ENCODE measurements at regions not wholly inside any gene's neighbourhood (a gene's known extent, or its start where the extent isn't known, plus 50 kb on each side); places are given as distances from the start of the nearest gene placed in this dataset.

DNA sequence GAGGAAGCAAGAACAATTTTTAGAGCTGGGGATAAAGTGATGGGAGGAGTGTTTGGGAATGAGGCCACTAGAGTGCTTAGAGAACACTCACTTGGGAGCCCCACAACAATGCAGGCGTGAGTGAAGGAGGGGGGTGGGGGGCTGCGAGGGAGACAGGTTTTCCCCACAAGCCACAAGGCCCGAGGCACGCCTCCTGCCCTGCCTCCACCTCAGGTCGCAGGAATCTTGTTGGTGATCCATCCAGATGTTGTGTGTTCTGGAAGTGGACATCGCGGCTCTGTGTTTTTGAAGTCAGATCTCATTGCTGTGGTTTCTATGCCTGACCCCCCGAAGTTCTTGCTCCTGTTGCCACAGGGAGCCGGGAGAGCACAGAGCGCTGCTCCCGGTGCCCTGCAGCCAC, 178.0 kb upstream of the BMPER start:
- DNase-seq (no peak), FAIRE-seq (no peak)
- Histone ChIP-seq H3K27me3 (ENCODE audit: control insufficient read depth in 3 of 3, insufficient read depth in 3 of 3, low read length in 3 of 3) (no peaks in the 10 kb centered on the region), H3K4me3 (ENCODE audit: low read depth in 1 of 3, low read length in 3 of 3) (no peak overlapping the region), H3K9me3 (ENCODE audit: control insufficient read depth in 2 of 2, insufficient read depth in 1 of 2, low read depth in 1 of 2, low read length in 1 of 2) (no peaks in the 10 kb centered on the region), H3K36me3 (ENCODE audit: control insufficient read depth in 3 of 3, insufficient read depth in 2 of 3, low read depth in 1 of 3, low read length in 3 of 3) (peaks cover 0 to 2% (median 0%) of the 10 kb centered on the region in 3 donors), H3K4me1 (ENCODE audit: control insufficient read depth in 3 of 3, insufficient read depth in 2 of 3, low read depth in 1 of 3, low read length in 2 of 3) (no peaks in the 10 kb centered on the region), H3K27ac (ENCODE audit: low read depth in 1 of 3, low read length in 2 of 3) (no peak overlapping the region)
- WGBS, 3 donors, result 85 to 95% (median 90%) methylated on average over 11 of the region's 11 CpGs

DNA sequence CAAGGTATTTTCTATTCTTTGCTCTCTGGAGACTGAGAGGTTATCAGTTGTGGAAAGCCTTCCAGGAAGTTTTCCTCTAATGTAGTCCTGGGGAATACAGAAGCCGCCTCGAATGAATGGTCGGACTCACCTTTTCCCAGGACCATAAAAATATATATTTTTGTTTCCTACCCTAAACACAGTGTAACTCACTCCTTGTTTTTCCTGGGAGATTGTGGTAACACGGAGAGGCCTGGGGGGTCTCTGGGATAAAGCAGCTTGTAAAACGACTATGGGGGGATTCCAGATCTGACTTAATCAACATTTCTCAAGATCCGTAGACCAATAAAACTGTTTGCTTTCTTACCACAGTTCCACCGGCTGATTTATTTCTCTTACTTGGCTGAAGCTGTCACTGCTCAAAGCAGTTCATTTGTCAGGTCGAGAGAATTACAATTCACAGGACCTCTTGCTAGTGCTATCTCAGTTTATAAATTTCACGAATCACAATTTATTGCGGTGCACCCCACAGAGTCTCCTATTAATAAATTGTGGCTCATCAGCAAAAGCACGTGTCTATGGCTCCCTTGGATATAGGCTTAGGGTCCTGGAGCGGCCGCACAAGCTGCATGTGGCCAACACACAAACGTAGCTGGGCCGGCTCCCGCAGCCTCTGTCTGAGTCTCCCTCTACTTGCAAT, 176.3 kb upstream of the BMPER start:
- FAIRE-seq (no peak), DNase-seq (no peak)
- 87 to 91% (median 90%) methylated on average over 16 of the region's 16 CpGs for WGBS, 3 donors
- no peaks in the 10 kb centered on the region for H3K9me3 ChIP-seq (ENCODE audit: control insufficient read depth in 2 of 2, insufficient read depth in 1 of 2, low read depth in 1 of 2, low read length in 1 of 2)
- H3K36me3 ChIP-seq (ENCODE audit: control insufficient read depth in 3 of 3, insufficient read depth in 2 of 3, low read depth in 1 of 3, low read length in 3 of 3), result peaks cover 0 to 2% (median 0%) of the 10 kb centered on the region in 3 donors
- no peak overlapping the region for H3K27ac ChIP-seq (ENCODE audit: low read depth in 1 of 3, low read length in 2 of 3)
- no peak overlapping the region for H3K4me3 ChIP-seq (ENCODE audit: low read depth in 1 of 3, low read length in 3 of 3)
- peaks cover 0 to 8% (median 0%) of the 10 kb centered on the region in 3 donors for H3K4me1 ChIP-seq (ENCODE audit: control insufficient read depth in 3 of 3, insufficient read depth in 2 of 3, low read depth in 1 of 3, low read length in 2 of 3)
- H3K27me3 ChIP-seq (ENCODE audit: control insufficient read depth in 3 of 3, insufficient read depth in 3 of 3, low read length in 3 of 3), result no peaks in the 10 kb centered on the region

DNA sequence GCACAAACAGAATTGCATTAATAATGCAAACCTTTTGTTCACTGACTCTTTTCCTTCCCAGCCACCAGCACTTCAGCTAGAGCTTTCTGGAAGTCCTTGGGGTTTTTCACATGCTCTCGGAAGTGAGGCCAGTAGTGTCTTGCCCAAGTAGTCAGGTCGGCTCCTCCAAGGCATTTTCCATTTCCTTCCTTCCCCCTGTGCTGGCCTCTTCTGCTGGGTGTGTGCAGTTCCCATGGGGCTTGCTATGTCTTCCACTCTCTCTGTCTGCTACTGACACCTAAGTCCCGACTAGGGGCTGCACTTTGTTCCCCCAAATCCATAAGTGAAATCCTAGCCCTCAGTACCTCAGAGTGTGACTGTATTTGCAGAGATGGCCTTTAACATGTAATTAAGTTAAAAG, 175.6 kb upstream of the BMPER start:
- WGBS, 3 donors, result 62 to 75% (median 63%) methylated on average over 3 of the region's 3 CpGs
- Histone ChIP-seq H3K27ac (ENCODE audit: low read depth in 1 of 3, low read length in 2 of 3) (no peak overlapping the region), H3K4me1 (ENCODE audit: control insufficient read depth in 3 of 3, insufficient read depth in 2 of 3, low read depth in 1 of 3, low read length in 2 of 3) (peaks cover 0 to 12% (median 0%) of the 10 kb centered on the region in 3 donors), H3K36me3 (ENCODE audit: control insufficient read depth in 3 of 3, insufficient read depth in 2 of 3, low read depth in 1 of 3, low read length in 3 of 3) (peaks cover 0 to 2% (median 0%) of the 10 kb centered on the region in 3 donors), H3K27me3 (ENCODE audit: control insufficient read depth in 3 of 3, insufficient read depth in 3 of 3, low read length in 3 of 3) (no peaks in the 10 kb centered on the region), H3K4me3 (ENCODE audit: low read depth in 1 of 3, low read length in 3 of 3) (no peak overlapping the region), H3K9me3 (ENCODE audit: control insufficient read depth in 2 of 2, insufficient read depth in 1 of 2, low read depth in 1 of 2, low read length in 1 of 2) (no peaks in the 10 kb centered on the region)
- DNase-seq (peak in 1 of 2 donors; percentile 49), FAIRE-seq (no peak)

DNA sequence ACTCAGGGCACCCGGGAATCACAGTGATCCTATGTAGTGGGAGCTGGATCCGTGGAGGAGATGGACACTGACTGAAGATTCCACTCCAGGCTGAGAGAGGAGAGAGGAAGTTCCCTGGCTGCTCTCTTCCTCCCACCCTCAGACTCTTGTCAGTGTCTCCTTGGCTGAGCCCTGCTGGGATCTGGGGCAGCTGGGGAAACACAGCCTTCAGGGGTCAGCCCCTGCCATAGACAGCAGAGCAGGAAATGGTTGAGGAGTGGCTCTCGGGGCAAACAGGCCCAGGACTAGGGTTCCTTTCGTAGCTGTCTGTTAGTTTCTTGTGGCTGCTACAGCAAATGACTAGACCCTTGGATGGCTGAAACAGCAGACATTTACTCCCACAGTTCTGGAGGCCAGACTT, 174.4 kb upstream of the BMPER start:
- 76 to 88% (median 79%) methylated on average over 4 of the region's 4 CpGs for WGBS, 3 donors
- peaks cover 0 to 2% (median 0%) of the 10 kb centered on the region in 3 donors for H3K36me3 ChIP-seq (ENCODE audit: control insufficient read depth in 3 of 3, insufficient read depth in 2 of 3, low read depth in 1 of 3, low read length in 3 of 3)
- peaks cover 0 to 12% (median 0%) of the 10 kb centered on the region in 3 donors for H3K4me1 ChIP-seq (ENCODE audit: control insufficient read depth in 3 of 3, insufficient read depth in 2 of 3, low read depth in 1 of 3, low read length in 2 of 3)
- FAIRE-seq (no peak), DNase-seq (no peak)
- no peak overlapping the region for H3K4me3 ChIP-seq (ENCODE audit: low read depth in 1 of 3, low read length in 3 of 3)
- no peaks in the 10 kb centered on the region for H3K27me3 ChIP-seq (ENCODE audit: control insufficient read depth in 3 of 3, insufficient read depth in 3 of 3, low read length in 3 of 3)
- H3K27ac ChIP-seq (ENCODE audit: low read depth in 1 of 3, low read length in 2 of 3), result no peak overlapping the region
- no peaks in the 10 kb centered on the region for H3K9me3 ChIP-seq (ENCODE audit: control insufficient read depth in 2 of 2, insufficient read depth in 1 of 2, low read depth in 1 of 2, low read length in 1 of 2)

DNA sequence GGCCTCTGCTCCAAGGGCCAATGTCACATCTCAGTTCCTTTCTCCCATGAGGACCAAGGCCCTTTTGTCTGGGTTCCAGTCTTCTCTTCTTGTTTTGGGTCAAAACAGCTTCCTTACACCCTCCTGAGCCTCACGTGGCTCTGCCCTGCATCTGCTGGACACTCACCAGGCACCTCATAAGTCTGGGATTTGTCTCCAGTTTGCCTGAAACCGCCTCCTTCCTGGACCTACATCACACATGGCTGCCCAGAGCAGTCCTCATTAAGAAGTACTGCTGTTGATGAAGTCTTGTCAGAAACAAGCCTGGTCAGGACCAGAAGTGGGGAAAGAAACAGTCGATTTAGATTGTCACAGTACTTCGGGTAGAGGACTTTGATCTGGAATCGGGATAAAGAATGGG, 173.4 kb upstream of the BMPER start:
- Histone ChIP-seq H3K4me1 (ENCODE audit: control insufficient read depth in 3 of 3, insufficient read depth in 2 of 3, low read depth in 1 of 3, low read length in 2 of 3) (peaks cover 0 to 12% (median 0%) of the 10 kb centered on the region in 3 donors), H3K36me3 (ENCODE audit: control insufficient read depth in 3 of 3, insufficient read depth in 2 of 3, low read depth in 1 of 3, low read length in 3 of 3) (peaks cover 0 to 2% (median 0%) of the 10 kb centered on the region in 3 donors), H3K9me3 (ENCODE audit: control insufficient read depth in 2 of 2, insufficient read depth in 1 of 2, low read depth in 1 of 2, low read length in 1 of 2) (no peaks in the 10 kb centered on the region), H3K4me3 (ENCODE audit: low read depth in 1 of 3, low read length in 3 of 3) (no peak overlapping the region), H3K27ac (ENCODE audit: low read depth in 1 of 3, low read length in 2 of 3) (no peak overlapping the region), H3K27me3 (ENCODE audit: control insufficient read depth in 3 of 3, insufficient read depth in 3 of 3, low read length in 3 of 3) (no peaks in the 10 kb centered on the region)
- 70 to 80% (median 73%) methylated on average over 5 of the region's 5 CpGs for whole genome bisulfite sequencing, 3 donors
- DNase-seq, result no peak
- no peak for FAIRE-seq

DNA sequence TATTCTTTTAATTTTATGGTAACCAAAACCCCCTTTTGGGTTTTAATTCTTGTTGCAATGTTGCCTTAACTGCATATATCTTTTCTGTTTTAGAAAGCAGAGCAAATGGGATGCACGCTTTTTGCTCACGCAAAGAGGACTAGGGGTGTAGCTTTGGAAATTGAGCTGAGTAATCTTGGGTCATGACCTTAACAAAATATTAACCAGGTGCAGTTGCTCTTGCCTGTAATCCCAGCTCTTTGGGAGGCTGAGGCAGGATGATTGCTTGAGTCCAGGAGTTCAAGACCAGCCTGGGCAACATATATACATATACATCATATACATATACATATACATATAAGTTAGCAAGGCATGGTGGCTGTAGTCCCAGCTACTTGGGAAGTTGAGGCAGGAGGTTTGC, 172.9 kb upstream of the BMPER start:
- DNase-seq (no peak), FAIRE-seq (no peak)
- Histone ChIP-seq H3K27ac (ENCODE audit: low read depth in 1 of 3, low read length in 2 of 3) (no peak overlapping the region), H3K36me3 (ENCODE audit: control insufficient read depth in 3 of 3, insufficient read depth in 2 of 3, low read depth in 1 of 3, low read length in 3 of 3) (peaks cover 0 to 2% (median 0%) of the 10 kb centered on the region in 3 donors), H3K4me3 (ENCODE audit: low read depth in 1 of 3, low read length in 3 of 3) (no peak overlapping the region), H3K27me3 (ENCODE audit: control insufficient read depth in 3 of 3, insufficient read depth in 3 of 3, low read length in 3 of 3) (no peaks in the 10 kb centered on the region), H3K9me3 (ENCODE audit: control insufficient read depth in 2 of 2, insufficient read depth in 1 of 2, low read depth in 1 of 2, low read length in 1 of 2) (no peaks in the 10 kb centered on the region), H3K4me1 (ENCODE audit: control insufficient read depth in 3 of 3, insufficient read depth in 2 of 3, low read depth in 1 of 3, low read length in 2 of 3) (peaks cover 0 to 12% (median 0%) of the 10 kb centered on the region in 3 donors)
- 76 to 92% (median 90%) methylated on average over 2 of the region's 2 CpGs for WGBS, 3 donors

DNA sequence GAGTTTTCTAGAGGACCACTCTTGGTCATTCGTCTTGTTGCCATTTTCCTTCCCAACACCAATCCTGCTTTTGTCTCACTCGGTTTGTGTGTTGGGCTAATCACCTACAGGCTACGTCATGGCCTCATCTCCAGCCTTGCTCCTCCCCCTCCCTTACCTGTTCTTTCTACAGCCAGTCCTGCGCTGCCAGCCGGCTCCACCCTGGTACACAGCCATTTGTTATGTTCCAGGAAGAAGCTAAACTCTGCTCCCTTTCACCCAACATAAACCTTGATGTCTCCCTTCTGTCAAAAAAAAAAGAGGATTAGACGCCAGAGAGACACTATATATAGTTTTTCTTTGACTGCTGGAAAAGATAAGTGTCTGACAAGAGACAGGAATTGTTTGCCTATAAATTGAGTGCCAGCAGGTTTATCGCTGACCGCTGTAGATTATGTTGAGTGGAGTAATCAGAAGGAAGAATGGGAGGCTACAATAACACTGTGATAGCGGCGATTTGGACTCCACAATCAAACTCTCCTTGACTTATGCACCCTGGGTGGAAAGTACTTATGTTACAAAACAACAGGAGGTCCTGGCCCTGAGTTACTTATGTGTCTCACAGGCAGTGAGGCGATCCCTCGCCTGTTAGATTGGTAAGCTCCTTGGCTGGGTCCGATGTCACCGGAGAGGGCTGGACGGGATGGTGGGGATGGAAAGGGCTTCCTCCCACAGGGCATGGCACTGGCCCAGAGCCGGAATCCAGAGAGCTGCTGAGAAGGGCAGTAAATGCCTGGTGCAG, 171.3 kb upstream of the BMPER start:
- peak overlapping the region in 1 of 3 donors; percentile 7 for H3K4me3 ChIP-seq (ENCODE audit: low read depth in 1 of 3, low read length in 3 of 3)
- FAIRE-seq, result no peak

DNA sequence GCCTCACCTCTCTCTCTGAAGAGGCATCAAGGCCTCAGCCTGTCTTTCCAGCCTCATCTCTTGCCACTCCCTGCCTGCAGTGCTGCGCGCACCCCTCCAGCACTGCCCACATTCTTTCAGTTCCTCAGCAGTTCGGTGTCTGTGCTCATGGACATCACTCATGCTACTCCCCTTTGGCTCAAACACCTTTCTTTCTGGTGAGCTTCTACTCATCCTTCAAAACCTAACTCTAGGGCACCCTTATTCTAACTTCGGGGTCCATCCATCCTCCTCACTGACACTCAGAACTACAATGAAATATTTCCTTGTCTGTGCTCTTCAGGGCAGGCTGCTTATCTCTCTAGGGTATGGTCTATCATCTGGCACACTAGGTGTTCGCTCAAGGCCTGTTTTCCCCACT, 169.9 kb upstream of the BMPER start:
- DNase-seq (no peak), FAIRE-seq (no peak)
- H3K36me3 ChIP-seq (ENCODE audit: control insufficient read depth in 3 of 3, insufficient read depth in 2 of 3, low read depth in 1 of 3, low read length in 3 of 3), result peaks cover 0 to under 1% (median 0%) of the 10 kb centered on the region in 3 donors
- no peak overlapping the region for H3K27ac ChIP-seq (ENCODE audit: low read depth in 1 of 3, low read length in 2 of 3)
- peaks cover 0 to 12% (median 0%) of the 10 kb centered on the region in 3 donors for H3K4me1 ChIP-seq (ENCODE audit: control insufficient read depth in 3 of 3, insufficient read depth in 2 of 3, low read depth in 1 of 3, low read length in 2 of 3)
- H3K4me3 ChIP-seq (ENCODE audit: low read depth in 1 of 3, low read length in 3 of 3), result no peak overlapping the region
- no peaks in the 10 kb centered on the region for H3K27me3 ChIP-seq (ENCODE audit: control insufficient read depth in 3 of 3, insufficient read depth in 3 of 3, low read length in 3 of 3)
- WGBS, 3 donors, result 94 to 95% (median 95%) methylated on average over 5 of the region's 5 CpGs
- no peaks in the 10 kb centered on the region for H3K9me3 ChIP-seq (ENCODE audit: control insufficient read depth in 2 of 2, insufficient read depth in 1 of 2, low read depth in 1 of 2, low read length in 1 of 2)

More for the DNA sequence above, 171.3 kb upstream of the BMPER start:
- peaks cover 0 to 12% (median 0%) of the 10 kb centered on the region in 3 donors for H3K4me1 ChIP-seq (ENCODE audit: control insufficient read depth in 3 of 3, insufficient read depth in 2 of 3, low read depth in 1 of 3, low read length in 2 of 3)
- H3K27ac ChIP-seq (ENCODE audit: low read depth in 1 of 3, low read length in 2 of 3), result peak overlapping the region; percentile 63 to 66 (median 66)
- H3K27me3 ChIP-seq (ENCODE audit: control insufficient read depth in 3 of 3, insufficient read depth in 3 of 3, low read length in 3 of 3), result no peaks in the 10 kb centered on the region
- peaks cover 0 to 2% (median 0%) of the 10 kb centered on the region in 3 donors for H3K36me3 ChIP-seq (ENCODE audit: control insufficient read depth in 3 of 3, insufficient read depth in 2 of 3, low read depth in 1 of 3, low read length in 3 of 3)
- H3K9me3 ChIP-seq (ENCODE audit: control insufficient read depth in 2 of 2, insufficient read depth in 1 of 2, low read depth in 1 of 2, low read length in 1 of 2), result no peaks in the 10 kb centered on the region
- 38 to 68% (median 55%) methylated on average over 16 of the region's 16 CpGs for WGBS, 3 donors
- DNase-seq, result peak; percentile 87
